ENCODE measurements at regions not wholly inside any gene's neighbourhood (a gene's known extent, or its start where the extent isn't known, plus 50 kb on each side); places are given as distances from the start of the nearest gene placed in this dataset.
"Not testable (repeated sequence)": the region's sequence is repeated elsewhere in the genome, so short reads cannot be mapped to it uniquely, and the experiment has no call there.

DNA sequence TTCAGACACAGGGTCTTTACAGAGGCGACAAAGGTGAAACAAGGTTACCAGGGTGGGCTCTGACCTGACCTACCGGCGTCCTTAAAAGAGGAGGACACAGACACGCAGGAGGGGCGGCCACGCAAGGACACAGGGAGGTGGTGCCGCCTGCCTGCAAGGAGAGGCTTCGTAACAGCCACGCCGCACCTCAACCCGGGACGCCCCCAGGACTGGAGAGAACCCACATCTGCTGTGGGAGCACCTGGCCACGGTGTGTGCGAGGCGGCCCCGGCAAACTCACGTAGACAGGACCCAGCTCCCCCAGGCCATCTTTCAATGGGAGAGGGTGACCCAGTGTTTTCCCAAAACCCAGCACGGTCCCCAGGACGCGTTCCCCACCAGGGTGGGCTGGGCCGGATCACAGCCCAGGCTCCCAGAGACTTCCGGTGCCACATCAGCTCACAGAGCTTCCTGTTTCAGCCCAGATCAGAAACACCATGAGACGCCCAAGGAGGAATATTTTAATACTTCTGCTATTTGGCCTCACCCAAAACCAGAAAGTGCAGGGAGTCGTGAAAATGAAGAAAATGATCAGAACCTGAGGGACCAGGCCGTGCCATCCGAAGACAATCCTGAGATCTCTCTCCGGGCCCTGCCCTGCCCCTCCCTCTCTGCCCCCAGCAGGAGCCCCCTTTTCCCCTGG lies 5417.4 kb upstream of the TPTE start:
- peak in 1 of 2 donors; percentile 8 for DNase-seq (ENCODE audit: low read depth in 2 of 2)

DNA sequence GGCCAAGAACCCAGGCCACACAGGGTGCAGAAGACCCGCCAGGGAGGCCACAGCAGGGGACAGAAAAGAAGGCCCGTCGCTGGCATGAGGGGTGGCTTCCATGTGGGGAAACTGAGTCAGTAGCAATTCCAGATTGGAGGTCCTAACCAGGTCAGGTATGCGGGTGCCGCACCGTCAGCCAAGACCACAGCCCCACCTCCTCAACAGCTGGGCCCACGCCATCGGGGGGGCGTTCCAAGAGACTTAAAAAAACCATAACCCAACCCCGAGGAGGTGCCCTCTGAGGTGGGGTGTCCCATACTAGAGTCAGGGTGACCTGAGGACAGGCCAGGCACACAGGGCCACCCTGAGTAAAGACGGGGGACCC lies 5416.8 kb upstream of the TPTE start:
- not testable (repeated sequence) for DNase-seq (ENCODE audit: low read depth in 2 of 2)

DNA sequence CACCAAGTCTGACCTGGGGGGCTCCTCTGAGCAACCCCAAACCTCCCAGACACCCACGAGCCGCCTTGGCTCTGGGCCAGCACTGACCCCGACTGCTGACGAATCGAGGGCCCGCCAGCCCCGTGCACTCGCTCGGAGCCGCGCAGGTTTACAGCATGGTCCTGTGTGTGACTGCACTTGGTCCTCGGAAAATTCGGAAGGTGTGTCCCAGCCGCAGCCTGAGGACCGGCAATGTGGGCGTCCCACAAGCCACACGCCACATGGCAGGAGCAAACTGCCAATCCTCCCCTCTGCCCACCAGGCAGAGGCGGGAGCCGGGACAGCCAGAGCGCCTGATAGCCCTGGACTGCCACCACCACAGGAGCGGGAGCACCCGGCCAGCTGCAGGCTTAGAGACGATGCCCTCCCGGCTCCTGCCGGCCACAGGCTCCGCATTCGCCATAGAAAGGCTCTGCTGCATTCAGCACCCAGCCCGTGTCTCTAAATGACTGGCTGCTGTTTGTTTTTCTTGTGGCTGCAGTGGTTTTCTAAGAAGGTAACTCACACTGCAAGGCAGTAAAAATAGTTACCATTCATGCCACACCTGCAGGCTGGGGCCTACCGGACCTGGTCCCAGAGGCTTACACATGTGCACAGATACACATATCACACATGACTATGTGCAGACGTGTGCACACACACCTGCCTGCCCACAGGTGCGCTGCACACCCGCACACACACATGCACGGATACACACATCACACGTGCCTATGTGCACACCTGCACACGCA lies 5415.3 kb upstream of the TPTE start:
- not testable (repeated sequence) for DNase-seq (ENCODE audit: low read depth in 2 of 2)

DNA sequence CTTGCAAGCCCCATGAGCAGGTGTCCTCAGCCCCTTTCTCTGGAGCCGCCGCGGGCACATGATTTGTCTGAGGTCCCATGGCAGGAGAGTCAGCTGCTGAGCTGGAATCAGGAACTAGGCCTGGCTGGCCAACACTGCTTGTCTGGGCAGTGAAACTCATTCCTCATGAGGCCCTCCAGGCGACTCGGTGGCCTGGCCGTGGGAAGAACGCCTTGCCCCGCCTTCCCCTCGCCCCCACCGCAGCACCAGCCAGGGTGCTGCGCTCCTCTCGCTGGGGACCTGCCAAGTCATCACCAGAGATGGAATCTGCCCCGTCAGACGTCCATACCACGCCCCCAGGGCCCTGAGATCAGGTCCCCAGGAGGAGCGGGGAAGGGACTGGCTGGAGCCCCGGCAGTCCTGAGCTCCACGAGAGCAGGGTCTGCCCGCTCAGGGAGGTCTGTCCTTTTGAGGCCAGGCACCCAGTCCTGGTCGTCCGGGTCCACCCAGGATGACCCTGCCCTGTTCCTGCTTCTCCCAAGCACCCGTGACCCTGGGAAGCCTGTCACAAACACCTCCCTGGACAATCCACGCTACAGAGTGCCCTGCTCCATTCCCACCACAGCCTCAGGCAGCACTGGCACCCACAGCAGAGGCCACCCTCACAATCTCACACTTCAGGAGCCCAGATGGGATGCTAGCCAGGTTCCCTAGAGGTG lies 5414.5 kb upstream of the TPTE start:
- DNase-seq (ENCODE audit: low read depth in 2 of 2): not testable (repeated sequence)

DNA sequence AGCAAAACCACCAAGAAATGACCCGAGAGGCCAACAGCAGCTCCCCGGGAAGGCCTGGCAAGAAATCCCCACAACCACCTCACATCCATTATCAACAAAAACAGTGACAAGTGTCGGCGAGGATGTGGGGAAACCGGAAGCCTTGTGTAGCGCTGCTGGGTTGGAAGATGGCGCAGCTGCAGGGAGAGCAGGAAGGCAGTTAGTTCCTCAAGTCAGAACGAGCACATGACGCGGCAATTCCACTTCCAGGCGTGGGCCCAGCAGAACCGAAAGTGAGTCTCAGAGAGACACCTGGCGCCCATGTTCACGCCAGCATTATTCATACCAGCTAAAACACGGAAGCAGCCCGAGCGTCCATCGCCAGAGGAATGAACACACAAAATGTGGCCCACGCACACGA lies 5413.7 kb upstream of the TPTE start:
- not testable (repeated sequence) for DNase-seq (ENCODE audit: low read depth in 2 of 2)

DNA sequence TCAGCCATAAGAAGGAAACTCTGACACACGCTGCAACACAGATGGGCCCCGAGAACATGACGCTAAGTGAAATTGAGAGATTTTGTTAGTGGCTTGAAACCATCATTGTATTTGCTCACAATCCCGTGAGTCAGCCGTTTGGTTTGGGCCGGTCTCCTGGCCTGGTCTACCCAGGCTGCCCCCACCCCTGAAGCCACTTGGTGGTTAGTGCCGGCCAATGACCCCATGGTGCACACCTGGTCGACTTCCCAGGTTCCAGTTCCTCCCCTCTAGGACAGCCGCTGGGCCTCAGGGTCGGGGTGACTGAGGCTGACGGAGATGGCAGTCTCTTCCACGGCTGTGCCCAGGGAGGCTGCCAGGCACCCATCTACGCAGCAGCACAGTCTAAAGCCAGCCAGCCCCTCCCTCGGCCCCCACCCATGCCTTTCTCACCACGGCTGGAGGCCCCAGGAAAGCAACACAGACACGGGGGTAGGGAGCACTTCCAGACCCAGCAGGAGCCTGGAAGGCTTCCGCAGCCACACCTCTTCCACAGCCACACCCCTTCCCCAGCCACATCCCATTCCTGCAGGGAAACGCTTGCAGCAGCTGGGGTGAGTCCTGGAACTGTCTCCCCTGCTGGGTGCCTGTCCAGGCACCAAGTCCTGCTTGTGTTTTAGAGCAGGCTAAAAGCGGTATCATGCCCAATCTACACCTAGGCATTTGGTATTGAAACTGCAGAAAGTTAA lies 5413.2 kb upstream of the TPTE start:
- not testable (repeated sequence) for DNase-seq (ENCODE audit: low read depth in 2 of 2)

DNA sequence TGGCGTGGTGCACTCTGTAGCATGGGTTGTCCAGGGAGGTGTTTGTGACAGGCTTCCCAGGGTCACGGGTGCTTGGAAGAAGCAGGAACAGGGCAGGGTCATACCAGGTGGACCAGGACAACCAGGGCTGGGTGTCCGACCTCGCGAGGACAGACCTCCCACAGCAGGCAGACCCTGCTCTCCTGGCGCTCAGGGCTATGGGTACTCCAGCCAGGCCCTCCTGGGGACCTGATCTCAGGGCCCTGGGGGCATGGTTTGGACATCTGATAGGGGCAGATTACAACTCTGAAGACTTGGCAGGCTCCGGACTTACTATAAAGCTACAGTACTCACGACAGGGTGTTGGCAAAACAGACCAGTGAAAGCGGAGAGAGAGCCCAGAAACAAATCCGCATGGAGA lies 5410.2 kb upstream of the TPTE start:
- not testable (repeated sequence) for DNase-seq (ENCODE audit: low read depth in 2 of 2)

DNA sequence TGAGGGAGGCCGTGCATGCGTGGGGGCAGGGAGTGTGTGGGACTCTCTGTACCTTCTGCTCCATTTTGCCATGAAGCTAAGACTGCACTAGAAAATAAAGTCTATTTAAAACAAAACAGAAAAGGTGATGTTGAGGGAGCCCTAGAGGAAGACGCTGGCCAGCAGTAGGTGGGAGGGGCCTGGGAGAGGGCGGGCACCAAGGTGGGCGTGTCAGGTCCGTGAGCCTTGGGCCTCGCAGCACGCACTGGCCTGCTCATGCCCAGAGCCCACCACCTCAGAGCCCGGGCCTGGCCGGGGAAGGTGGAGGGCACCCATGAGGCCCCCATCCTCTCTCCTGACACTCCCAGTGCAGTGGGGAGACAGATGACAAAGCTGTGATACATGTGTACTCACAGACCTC lies 5408.3 kb upstream of the TPTE start:
- DNase-seq (ENCODE audit: low read depth in 2 of 2): not testable (repeated sequence)

DNA sequence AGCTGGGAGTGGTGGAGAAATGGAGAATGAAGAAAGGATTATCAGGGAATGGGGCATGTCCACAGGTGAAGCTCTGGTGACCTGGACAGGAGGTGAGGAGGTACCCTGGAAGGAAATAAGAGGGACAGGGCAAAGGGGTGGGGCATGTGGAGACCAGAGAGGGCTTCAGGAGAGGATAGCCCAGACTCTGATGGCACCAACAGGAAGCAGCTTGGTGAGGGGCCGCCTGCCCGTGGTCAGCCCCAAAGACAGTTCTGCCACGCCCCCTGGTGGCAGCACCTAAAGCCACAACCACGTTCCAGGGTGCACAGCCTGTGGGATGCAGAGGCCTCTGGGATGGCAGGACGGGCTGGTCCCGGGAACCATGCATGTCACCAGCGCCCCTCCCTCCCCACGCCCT lies 5406.9 kb upstream of the TPTE start:
- DNase-seq (ENCODE audit: low read depth in 2 of 2): not testable (repeated sequence)

DNA sequence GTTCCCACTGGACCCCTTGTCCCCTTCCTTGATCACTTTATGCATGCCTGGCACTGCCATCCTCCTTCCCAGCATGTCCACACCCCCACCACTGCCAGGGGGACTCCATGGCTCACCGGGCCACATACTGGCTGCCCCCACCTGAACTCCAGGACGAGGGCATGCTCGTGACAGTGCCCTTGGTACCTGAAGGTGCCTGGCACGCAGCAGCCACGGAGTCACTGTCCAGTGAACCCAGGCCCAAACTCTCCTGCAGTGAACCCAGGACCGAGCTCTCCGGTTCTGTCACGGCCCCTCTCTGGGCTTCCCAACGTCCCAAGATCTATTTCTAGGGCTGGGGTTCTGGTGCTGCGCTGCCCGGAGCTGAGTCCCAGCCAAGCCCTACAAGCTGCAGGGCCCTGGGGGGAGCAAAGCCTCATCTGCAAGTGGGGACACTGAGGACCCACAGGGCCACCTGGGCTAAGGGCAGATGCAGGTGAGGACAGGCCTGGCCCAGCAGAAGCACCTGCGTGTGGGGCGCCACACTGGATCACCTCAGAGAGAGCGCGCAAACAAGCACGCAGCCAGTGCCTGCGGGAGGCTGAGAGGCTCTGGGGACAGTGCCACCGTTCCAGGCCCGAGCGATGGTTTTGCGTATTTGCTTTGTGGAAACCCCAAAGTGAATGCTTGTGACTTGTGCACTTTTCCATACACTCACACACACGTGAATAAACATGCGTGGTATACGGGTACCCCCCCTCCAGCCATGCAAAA lies 5406.3 kb upstream of the TPTE start:
- DNase-seq (ENCODE audit: low read depth in 2 of 2): not testable (repeated sequence)

DNA sequence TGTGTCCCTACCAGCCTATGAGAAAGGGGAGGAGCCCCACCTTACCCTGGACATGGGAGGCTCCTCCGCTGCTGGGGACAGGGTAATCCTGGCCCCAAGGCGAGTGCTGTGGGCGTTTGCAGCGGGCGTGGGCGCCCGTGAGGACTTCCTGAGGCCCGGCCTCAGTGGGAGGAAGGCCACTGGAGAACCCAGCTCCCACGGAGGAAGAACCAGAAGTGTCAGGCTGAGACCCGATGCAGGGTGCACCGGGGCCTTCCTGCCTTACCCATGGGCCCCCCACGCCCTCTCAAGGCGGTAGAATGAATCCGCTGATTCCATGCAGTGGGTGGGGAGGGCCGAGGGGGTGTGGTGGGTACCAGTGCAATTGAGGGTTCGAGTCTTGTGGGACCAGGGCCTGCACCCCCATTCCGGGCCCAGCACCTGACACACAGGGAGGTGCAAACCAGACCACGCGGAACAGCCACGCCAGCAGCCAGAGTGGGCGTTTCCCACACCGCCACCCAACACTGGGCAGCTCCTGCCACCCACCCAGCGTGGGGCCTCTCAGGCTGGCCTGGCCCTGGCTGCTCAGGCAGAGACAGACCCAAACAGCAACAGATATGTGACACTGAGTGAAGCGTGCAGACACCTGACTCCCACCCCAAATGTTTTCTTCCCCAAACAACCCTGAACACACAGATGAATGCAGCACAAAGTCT lies 5405.6 kb upstream of the TPTE start:
- DNase-seq (ENCODE audit: low read depth in 2 of 2): not testable (repeated sequence)

DNA sequence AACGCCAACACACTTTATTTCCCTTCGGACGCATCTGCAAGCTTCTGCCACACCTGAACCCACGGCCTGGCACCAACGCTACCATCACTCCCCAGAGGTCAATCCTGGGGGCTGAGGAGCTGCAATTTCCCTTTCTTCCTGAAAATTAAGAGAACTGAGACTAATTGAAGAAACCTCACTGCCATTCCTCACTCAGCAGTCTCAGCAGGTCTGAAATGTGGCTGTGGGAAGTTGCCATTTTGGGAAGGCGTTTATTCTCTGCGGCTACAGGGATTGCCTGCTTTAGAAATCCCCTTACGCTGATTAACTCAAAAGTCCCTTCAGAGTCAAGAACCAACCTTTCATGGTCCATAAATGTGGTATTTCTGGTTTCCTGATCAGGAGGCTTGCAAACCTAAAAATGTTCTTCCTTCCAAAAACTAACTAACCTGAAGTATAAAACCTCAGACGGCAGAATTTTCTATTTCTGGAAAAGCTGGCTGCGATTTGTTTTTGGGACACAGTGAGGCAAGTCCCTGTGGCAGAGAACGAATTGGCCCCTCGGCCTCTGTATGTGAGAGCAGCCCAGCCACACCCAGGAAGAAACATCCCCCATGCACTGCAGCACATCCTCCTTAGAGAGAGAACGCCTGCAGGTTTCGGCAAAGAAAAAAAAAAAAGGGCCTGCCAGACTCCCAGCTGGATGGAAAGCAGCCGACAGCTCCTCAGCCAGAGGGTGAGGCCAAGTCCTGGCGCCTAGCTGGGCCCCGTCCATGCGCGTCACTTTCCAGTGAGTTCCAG lies 5404.8 kb upstream of the TPTE start:
- DNase-seq (ENCODE audit: low read depth in 2 of 2): not testable (repeated sequence)

DNA sequence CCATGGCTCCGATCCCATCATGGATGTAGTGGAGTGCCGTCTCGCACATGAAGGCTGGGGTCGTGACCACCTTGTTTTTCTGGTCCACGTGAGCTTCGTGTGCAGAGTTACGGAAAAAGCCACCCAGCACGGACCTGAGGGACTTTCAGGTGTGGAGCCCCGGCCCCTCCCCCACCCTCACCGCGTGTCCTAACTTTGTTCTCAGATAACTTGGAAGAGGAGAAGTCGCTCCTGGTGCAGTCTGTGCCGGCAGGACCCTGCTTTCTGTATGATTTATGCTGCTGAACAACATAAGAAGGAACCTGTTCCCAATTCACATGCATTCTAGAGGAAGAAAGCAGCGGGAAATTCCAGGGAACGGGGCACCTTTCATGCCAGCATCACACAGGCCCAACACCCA lies 5404.2 kb upstream of the TPTE start:
- not testable (repeated sequence) for DNase-seq (ENCODE audit: low read depth in 2 of 2)

DNA sequence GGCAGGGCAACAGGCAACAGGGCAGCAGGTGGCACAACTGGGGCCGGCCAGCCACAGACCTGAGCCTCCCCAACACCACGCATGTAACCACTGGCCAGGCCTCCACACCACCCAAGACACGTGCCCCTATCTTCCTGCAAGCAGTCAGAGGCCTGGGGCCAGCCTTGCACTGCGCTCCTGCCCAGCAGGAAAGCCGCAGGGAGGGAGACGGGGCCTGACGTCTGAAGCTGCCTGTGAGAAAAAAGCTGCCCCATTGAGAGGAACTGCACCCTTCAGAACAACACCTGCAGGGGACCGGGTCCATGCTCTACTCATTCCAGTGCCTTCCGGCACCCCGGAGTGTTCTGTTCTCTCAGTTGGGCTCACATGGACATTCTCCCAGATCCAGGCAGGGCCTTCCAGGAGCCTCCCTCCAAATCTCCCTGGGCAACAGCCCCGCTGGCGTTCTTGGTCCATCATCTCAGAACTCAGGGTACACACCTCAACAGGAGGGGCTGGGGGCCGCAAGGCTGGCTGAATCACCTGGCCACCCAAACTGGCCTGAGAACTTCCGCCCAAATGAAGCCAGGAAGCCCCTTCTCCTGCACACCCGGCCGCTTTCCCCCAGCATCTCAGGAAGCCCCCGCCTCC lies 5403.6 kb upstream of the TPTE start:
- not testable (repeated sequence) for DNase-seq (ENCODE audit: low read depth in 2 of 2)

DNA sequence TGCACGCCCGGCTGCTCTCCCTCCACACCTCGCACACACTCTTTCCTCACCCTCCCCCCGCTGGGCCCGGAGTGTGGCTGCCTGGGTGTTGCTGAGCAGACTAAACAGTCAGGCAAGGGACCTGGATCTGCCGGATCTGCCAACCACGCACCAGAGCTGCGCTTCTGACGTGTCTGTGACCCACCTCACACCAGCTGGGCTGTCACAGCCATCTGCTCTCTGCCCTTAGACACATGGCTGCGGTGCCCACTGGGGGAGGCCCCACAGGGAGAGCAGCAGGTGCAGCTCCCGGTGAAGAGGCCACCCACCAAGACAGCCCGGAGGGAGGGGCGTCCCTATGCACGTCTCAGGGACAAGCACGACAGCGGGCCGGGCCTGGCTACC lies 5403.1 kb upstream of the TPTE start:
- DNase-seq (ENCODE audit: low read depth in 2 of 2): peak in 1 of 2 donors; percentile 10

DNA sequence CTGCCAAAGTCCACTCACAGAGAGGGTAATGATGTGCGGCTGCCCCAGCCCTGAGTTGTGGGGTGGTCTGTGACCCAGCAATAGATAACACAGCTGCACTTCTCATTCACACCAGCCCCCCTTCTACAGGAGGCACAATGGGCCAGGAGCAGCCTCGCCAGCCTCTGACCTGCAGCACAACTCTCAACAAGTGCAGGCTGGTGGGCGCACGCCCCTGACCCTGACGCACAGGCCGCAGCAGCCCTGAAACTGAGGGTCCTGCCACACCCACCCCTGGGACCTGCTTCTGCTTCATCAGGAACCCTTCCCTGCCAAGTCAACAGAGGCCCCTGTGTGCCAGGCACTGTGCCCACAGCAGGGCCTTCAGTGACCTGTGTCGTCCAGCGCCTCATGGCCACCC lies 5402.2 kb upstream of the TPTE start:
- DNase-seq (ENCODE audit: low read depth in 2 of 2): not testable (repeated sequence)

DNA sequence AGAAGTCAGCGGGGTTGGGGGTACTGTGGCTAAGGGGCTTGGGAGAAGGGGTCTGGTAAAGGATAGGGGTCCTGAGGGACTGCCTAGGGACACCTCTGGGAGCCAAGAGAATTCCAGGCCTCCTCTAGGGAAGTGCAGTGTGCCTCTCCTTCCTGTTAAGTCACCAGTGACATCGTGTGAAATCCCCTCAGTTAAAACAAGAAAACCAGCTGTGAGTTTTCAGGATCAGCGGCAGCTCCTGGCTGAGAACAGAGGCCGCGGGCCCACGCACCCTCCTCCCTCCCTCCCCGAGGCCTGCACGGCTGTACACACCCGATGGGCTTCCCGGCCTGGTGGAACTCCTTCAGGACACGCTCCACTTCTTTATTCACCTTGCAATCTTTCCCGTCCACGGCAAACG lies 5400.0 kb upstream of the TPTE start:
- DNase-seq (ENCODE audit: low read depth in 2 of 2): not testable (repeated sequence)

DNA sequence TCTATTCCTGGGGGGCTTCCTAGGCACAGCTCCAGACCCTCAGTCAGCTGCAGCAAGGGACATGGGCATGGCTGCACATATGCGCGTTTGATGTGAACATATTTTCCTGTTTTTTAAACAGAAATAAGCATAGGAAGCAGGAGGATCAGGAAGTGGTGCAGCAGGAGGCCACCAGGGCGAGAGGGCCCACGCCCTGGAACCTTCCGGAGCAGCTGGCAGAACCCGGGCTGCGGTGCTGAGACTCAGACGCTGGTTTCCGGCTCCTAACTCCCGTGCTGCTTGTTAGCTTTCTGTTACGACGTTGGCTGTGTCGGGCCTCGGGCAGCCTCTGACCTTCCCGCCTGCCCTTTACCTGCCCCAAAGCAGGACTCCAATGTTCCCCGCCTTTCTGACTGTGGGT lies 5399.5 kb upstream of the TPTE start:
- not testable (repeated sequence) for DNase-seq (ENCODE audit: low read depth in 2 of 2)

DNA sequence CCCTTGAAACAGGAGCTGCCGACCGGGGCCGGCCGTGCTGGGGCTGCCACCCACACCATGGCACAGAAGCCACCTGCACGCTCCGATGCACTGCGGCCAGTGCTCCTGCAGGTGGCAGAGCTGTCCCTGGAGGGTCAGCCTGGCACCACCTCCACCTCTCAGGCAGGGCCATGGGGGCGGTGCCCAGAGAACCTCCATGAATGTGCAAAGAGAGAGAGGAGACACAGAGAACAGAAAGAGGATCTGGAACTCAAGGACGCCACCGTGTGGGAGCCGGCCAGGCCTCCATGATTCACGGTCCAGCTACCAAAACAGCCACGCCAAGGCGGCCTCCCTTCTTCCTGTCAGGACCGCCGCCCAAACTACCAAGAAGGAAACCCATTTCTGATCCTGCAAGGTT lies 5397.7 kb upstream of the TPTE start:
- peak; percentile 29 to 54 for DNase-seq (ENCODE audit: low read depth in 2 of 2)
